GM18909 (cell line): ENCODE measurements at regions not wholly inside any gene's neighbourhood (a gene's known extent, or its start where the extent isn't known, plus 50 kb on each side); places are given as distances from the start of the nearest gene placed in this dataset.
"Not testable (repeated sequence)": the region's sequence is repeated elsewhere in the genome, so short reads cannot be mapped to it uniquely, and the experiment has no call there.

Experiments used
- ATAC-seq: cut with Tn5 transposase; IDR thresholded peaks from one replicate; pipeline ENCODE4 v1.9.1; 2021; ENCODE audit warnings: mild to moderate bottlenecking; ENCODE audit not compliant: unreplicated experiment, poor library complexity

GRCh38 chr15:77910030-77910911, 167.2 kb downstream of the TBC1D2B start:
- not testable (repeated sequence) for ATAC-seq

- no peak for ATAC-seq
Measured at GRCh38 chr15:77909182-77909940, 168.2 kb downstream of the TBC1D2B start.

GRCh38 chr15:77908752-77909111, 168.8 kb downstream of the TBC1D2B start:
- ATAC-seq, result not testable (repeated sequence)

- no peak for ATAC-seq
Measured at GRCh38 chr15:77907824-77908751, 169.4 kb downstream of the TBC1D2B start.

- not testable (repeated sequence) for ATAC-seq
Measured at GRCh38 chr15:77906062-77906990, 171.2 kb downstream of the TBC1D2B start.

- ATAC-seq, result no peak
Measured at GRCh38 chr15:77905301-77905920, 172.1 kb downstream of the TBC1D2B start.

GRCh38 chr15:77904901-77905300, 172.6 kb downstream of the TBC1D2B start:
- no peak for ATAC-seq

GRCh38 chr15:77904436-77904821, 173.1 kb downstream of the TBC1D2B start:
- ATAC-seq, result no peak

- not testable (repeated sequence) for ATAC-seq
Measured at GRCh38 chr15:77903761-77904435, 173.6 kb downstream of the TBC1D2B start.

GRCh38 chr15:77902921-77903760, 174.4 kb downstream of the TBC1D2B start:
- not testable (repeated sequence) for ATAC-seq

GRCh38 chr15:77901921-77902750, 175.4 kb downstream of the TBC1D2B start:
- no peak for ATAC-seq

GRCh38 chr15:77901251-77901881, 176.1 kb downstream of the TBC1D2B start:
- no peak for ATAC-seq

GRCh38 chr15:77900331-77900963, 177.1 kb downstream of the TBC1D2B start:
- ATAC-seq, result peak; percentile 55

- not testable (repeated sequence) for ATAC-seq
Measured at GRCh38 chr15:77899776-77900175, 177.7 kb downstream of the TBC1D2B start.

- no peak for ATAC-seq
Measured at GRCh38 chr15:77898811-77899730, 178.4 kb downstream of the TBC1D2B start.
